ENCODE measurements at regions not wholly inside any gene's neighbourhood (a gene's known extent, or its start where the extent isn't known, plus 50 kb on each side); places are given as distances from the start of the nearest gene placed in this dataset.
A peak's percentile ranks its signal among the peaks of the same experiment; 100 is the strongest.

GRCh38 chr15:85847031-85847430 lies 52.3 kb upstream of the KLHL25 start:
- H3K9ac ChIP-seq (ENCODE audit: low read depth, low read length) = no peak overlapping the region
- no peak overlapping the region for H3K4me3 ChIP-seq (ENCODE audit: low read depth, low read length)
- H3K27ac ChIP-seq (ENCODE audit: low read depth, low read length) = no peak overlapping the region
- H3K27me3 ChIP-seq (ENCODE audit: control insufficient read depth, insufficient read depth, low read length) = no peaks in the 10 kb centered on the region
- H3K4me1 ChIP-seq (ENCODE audit: control insufficient read depth, insufficient read depth, low read length) = no peaks in the 10 kb centered on the region
- no peaks in the 10 kb centered on the region for H3K9me3 ChIP-seq (ENCODE audit: control insufficient read depth, insufficient read depth, low read length)
- no peaks in the 10 kb centered on the region for H3K36me3 ChIP-seq (ENCODE audit: control insufficient read depth, insufficient read depth, low read length)

DNA sequence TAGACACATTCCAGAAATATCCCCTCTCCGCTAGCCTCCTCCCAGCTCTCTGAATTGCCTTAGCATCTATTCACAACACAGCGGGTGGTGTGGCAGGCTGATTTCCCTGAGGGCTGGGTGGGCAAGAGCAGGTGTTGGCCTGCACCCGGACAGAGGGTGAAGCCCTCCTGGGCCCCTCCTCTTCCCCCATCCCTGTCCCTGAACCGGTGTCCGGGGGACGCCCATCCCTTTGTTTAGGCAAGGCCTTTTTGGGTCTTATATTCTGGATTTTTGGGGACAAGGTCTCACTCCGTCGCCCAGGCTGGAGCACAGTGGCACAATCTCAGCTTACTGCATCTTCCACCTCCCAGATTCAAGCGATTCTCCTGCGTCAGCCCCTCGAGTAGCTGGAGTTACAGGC lies 55.2 kb upstream of the KLHL25 start:
- Histone ChIP-seq H3K9me3 (ENCODE audit: control insufficient read depth, insufficient read depth, low read length) (no peaks in the 10 kb centered on the region), H3K4me1 (ENCODE audit: control insufficient read depth, insufficient read depth, low read length) (no peaks in the 10 kb centered on the region), H3K9ac (ENCODE audit: low read depth, low read length) (no peak overlapping the region), H3K4me3 (ENCODE audit: low read depth, low read length) (no peak overlapping the region), H3K27me3 (ENCODE audit: control insufficient read depth, insufficient read depth, low read length) (no peaks in the 10 kb centered on the region), H3K27ac (ENCODE audit: low read depth, low read length) (no peak overlapping the region), H3K36me3 (ENCODE audit: control insufficient read depth, insufficient read depth, low read length) (no peaks in the 10 kb centered on the region)

DNA sequence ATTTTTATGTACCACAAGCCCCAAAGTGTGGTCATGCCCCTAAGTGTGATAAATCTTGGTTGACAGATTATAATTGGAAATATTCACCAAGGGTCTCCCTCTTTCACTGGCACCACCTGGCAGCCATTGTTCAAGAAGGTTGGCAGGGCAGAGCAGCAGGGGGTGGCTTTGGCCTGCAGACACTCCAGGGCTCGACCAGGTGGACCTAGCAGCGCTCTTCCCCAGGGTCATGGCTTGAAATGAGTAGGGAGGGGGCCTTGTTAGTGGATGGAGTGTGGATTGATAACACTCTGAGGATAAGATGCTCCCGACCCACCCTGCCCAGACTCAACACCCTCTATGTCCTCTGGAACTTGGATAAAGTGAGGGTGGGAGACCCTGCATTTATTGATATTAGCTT lies 58.2 kb upstream of the KLHL25 start:
- Histone ChIP-seq H3K27me3 (ENCODE audit: control insufficient read depth, insufficient read depth, low read length) (no peaks in the 10 kb centered on the region), H3K9ac (ENCODE audit: low read depth, low read length) (no peak overlapping the region), H3K27ac (ENCODE audit: low read depth, low read length) (no peak overlapping the region), H3K4me1 (ENCODE audit: control insufficient read depth, insufficient read depth, low read length) (no peaks in the 10 kb centered on the region), H3K4me3 (ENCODE audit: low read depth, low read length) (no peak overlapping the region), H3K9me3 (ENCODE audit: control insufficient read depth, insufficient read depth, low read length) (no peaks in the 10 kb centered on the region), H3K36me3 (ENCODE audit: control insufficient read depth, insufficient read depth, low read length) (no peaks in the 10 kb centered on the region)

- H3K9me3 ChIP-seq (ENCODE audit: control insufficient read depth, insufficient read depth, low read length) = no peaks in the 10 kb centered on the region
- H3K4me3 ChIP-seq (ENCODE audit: low read depth, low read length) = no peak overlapping the region
- no peaks in the 10 kb centered on the region for H3K36me3 ChIP-seq (ENCODE audit: control insufficient read depth, insufficient read depth, low read length)
- no peaks in the 10 kb centered on the region for H3K27me3 ChIP-seq (ENCODE audit: control insufficient read depth, insufficient read depth, low read length)
- no peaks in the 10 kb centered on the region for H3K4me1 ChIP-seq (ENCODE audit: control insufficient read depth, insufficient read depth, low read length)
- no peak overlapping the region for H3K9ac ChIP-seq (ENCODE audit: low read depth, low read length)
- H3K27ac ChIP-seq (ENCODE audit: low read depth, low read length) = no peak overlapping the region
These were observed 59.8 kb upstream of the KLHL25 start for GRCh38 chr15:85854345-85855097.

GRCh38 chr15:85858586-85859375 lies 64.1 kb upstream of the KLHL25 start:
- H3K27me3 ChIP-seq (ENCODE audit: control insufficient read depth, insufficient read depth, low read length) = no peaks in the 10 kb centered on the region
- H3K4me1 ChIP-seq (ENCODE audit: control insufficient read depth, insufficient read depth, low read length) = no peaks in the 10 kb centered on the region
- H3K9ac ChIP-seq (ENCODE audit: low read depth, low read length) = no peak overlapping the region
- no peaks in the 10 kb centered on the region for H3K9me3 ChIP-seq (ENCODE audit: control insufficient read depth, insufficient read depth, low read length)
- no peaks in the 10 kb centered on the region for H3K36me3 ChIP-seq (ENCODE audit: control insufficient read depth, insufficient read depth, low read length)
- peak overlapping the region; percentile 50 for H3K4me3 ChIP-seq (ENCODE audit: low read depth, low read length)
- H3K27ac ChIP-seq (ENCODE audit: low read depth, low read length) = no peak overlapping the region

DNA sequence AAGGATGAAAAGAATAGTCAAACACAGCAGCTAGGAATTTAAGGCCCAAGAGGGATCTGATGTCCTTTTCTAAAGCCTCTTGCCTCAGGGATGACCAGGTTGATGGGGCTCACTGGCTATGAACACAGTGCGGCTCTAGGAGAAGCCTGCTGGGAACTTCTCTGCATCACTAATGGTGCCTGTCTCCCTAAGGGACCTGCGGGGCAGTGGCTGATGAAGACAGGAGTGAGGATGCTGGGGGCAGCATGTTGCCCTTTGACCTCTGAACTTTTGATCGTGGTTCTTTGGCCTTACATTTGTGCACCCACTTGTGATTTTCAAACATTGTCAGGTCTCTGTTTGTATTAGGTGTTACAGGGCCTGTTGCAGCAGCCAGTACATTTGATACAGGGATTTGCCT lies 64.9 kb upstream of the KLHL25 start:
- H3K36me3 ChIP-seq (ENCODE audit: control insufficient read depth, insufficient read depth, low read length) = no peaks in the 10 kb centered on the region
- H3K9ac ChIP-seq (ENCODE audit: low read depth, low read length) = no peak overlapping the region
- H3K27ac ChIP-seq (ENCODE audit: low read depth, low read length) = no peak overlapping the region
- peaks cover 3% of the 10 kb centered on the region; the same call in 1 of the 2 replicates for H3K4me1 ChIP-seq (ENCODE audit: control insufficient read depth, insufficient read depth, low read length)
- H3K9me3 ChIP-seq (ENCODE audit: control insufficient read depth, insufficient read depth, low read length) = no peaks in the 10 kb centered on the region
- H3K27me3 ChIP-seq (ENCODE audit: control insufficient read depth, insufficient read depth, low read length) = no peaks in the 10 kb centered on the region
- no peak overlapping the region for H3K4me3 ChIP-seq (ENCODE audit: low read depth, low read length)

DNA sequence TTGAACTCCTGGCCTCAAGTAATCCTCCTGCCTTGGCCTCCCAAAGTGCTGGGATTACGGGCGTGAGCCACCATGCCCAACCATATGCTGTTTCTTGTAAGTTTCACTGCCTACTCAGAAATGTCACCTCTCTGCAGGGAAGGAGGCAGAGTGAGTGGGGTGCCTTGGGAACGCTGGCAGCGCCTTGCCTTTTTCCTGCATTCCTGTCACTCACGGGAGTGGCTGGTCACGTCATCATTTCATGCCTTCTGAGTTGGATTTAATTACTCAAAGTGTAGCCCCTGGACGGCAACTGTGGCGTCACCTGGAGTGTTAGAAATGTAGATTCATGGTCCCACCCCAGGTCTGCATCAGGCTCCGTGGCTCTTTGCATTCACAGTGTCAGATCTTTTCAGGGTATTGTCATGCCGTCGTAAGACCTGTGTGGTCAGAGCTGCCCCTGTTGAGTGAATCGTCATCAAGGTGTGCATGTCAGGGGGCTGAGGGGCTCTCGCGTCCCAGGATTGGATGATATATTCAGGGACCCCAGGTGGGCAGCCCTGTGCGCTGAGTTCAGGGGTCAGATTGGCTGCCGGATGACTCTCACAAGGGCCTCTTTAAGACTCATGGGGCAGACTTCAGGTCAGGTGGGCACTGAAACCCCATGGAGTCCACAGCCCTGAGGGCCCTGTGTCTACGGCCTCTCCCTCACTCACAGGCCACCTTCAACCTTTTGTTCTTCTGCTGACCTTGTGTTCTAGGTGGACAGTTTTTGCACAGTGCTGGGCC lies 65.9 kb upstream of the KLHL25 start:
- H3K27me3 ChIP-seq (ENCODE audit: control insufficient read depth, insufficient read depth, low read length) = no peaks in the 10 kb centered on the region
- no peak overlapping the region for H3K4me3 ChIP-seq (ENCODE audit: low read depth, low read length)
- H3K9me3 ChIP-seq (ENCODE audit: control insufficient read depth, insufficient read depth, low read length) = no peaks in the 10 kb centered on the region
- H3K36me3 ChIP-seq (ENCODE audit: control insufficient read depth, insufficient read depth, low read length) = no peaks in the 10 kb centered on the region
- peaks cover 5% of the 10 kb centered on the region; the same call in 1 of the 2 replicates for H3K4me1 ChIP-seq (ENCODE audit: control insufficient read depth, insufficient read depth, low read length)
- no peak overlapping the region for H3K27ac ChIP-seq (ENCODE audit: low read depth, low read length)
- no peak overlapping the region for H3K9ac ChIP-seq (ENCODE audit: low read depth, low read length)

- H3K27ac ChIP-seq (ENCODE audit: low read depth, low read length) = no peak overlapping the region
- peaks cover 5% of the 10 kb centered on the region; the same call in 1 of the 2 replicates for H3K4me1 ChIP-seq (ENCODE audit: control insufficient read depth, insufficient read depth, low read length)
- H3K4me3 ChIP-seq (ENCODE audit: low read depth, low read length) = no peak overlapping the region
- H3K9me3 ChIP-seq (ENCODE audit: control insufficient read depth, insufficient read depth, low read length) = no peaks in the 10 kb centered on the region
- no peak overlapping the region for H3K9ac ChIP-seq (ENCODE audit: low read depth, low read length)
- H3K27me3 ChIP-seq (ENCODE audit: control insufficient read depth, insufficient read depth, low read length) = no peaks in the 10 kb centered on the region
- H3K36me3 ChIP-seq (ENCODE audit: control insufficient read depth, insufficient read depth, low read length) = no peaks in the 10 kb centered on the region
These were observed 70.5 kb upstream of the KLHL25 start for GRCh38 chr15:85865070-85865684.

GRCh38 chr15:85867250-85867649 lies 72.5 kb upstream of the KLHL25 start:
- no peaks in the 10 kb centered on the region for H3K9me3 ChIP-seq (ENCODE audit: control insufficient read depth, insufficient read depth, low read length)
- H3K27ac ChIP-seq (ENCODE audit: low read depth, low read length) = no peak overlapping the region
- no peaks in the 10 kb centered on the region for H3K36me3 ChIP-seq (ENCODE audit: control insufficient read depth, insufficient read depth, low read length)
- H3K9ac ChIP-seq (ENCODE audit: low read depth, low read length) = no peak overlapping the region
- peaks cover 5% of the 10 kb centered on the region; the same call in 1 of the 2 replicates for H3K4me1 ChIP-seq (ENCODE audit: control insufficient read depth, insufficient read depth, low read length)
- H3K27me3 ChIP-seq (ENCODE audit: control insufficient read depth, insufficient read depth, low read length) = no peaks in the 10 kb centered on the region
- no peak overlapping the region for H3K4me3 ChIP-seq (ENCODE audit: low read depth, low read length)

- Histone ChIP-seq H3K36me3 (ENCODE audit: control insufficient read depth, insufficient read depth, low read length) (no peaks in the 10 kb centered on the region), H3K9ac (ENCODE audit: low read depth, low read length) (no peak overlapping the region), H3K27me3 (ENCODE audit: control insufficient read depth, insufficient read depth, low read length) (no peaks in the 10 kb centered on the region), H3K9me3 (ENCODE audit: control insufficient read depth, insufficient read depth, low read length) (no peaks in the 10 kb centered on the region), H3K4me1 (ENCODE audit: control insufficient read depth, insufficient read depth, low read length) (peaks cover 5% of the 10 kb centered on the region; the same call in 1 of the 2 replicates), H3K4me3 (ENCODE audit: low read depth, low read length) (no peak overlapping the region), H3K27ac (ENCODE audit: low read depth, low read length) (no peak overlapping the region)
These were observed 74.4 kb upstream of the KLHL25 start for GRCh38 chr15:85869124-85869523.
